NCI-H345 treated with DMSO at 0.1 percent for 48 hours (cell line): ENCODE measurements at regions not wholly inside any gene's neighbourhood (a gene's known extent, or its start where the extent isn't known, plus 50 kb on each side); places are given as distances from the start of the nearest gene placed in this dataset.

Source experiments
- DNase-seq: peaks from one replicate; lab custom pipeline; 2025; ENCODE audit not compliant: unreplicated experiment; lab: John Stamatoyannopoulos, UW

DNA sequence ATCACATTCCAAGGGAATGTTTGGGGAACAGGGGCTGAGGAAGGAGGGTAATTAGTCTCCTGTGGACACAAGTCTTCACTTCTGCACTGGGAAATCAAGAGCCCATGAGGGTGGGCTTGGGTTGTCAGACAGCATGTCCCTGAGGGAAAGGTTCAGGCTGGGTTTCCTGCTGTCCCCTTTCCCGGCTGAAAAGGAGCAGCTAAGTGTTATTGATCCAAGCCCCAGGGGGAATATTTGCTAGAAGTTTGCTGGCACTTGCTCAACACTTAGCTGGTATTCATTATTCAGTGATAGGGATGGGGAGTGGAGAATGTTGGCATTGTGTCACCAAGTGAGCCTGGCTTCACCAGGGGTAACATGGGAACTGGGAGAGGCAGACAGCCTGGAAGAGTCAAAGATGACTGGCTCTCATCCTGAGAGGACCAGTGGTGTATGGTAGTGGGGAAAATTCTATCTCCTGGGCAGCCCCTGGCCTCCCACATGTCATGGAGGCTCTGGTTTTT lies 344.4 kb upstream of the PODXL start:
- peak; percentile 38 for DNase-seq

DNA sequence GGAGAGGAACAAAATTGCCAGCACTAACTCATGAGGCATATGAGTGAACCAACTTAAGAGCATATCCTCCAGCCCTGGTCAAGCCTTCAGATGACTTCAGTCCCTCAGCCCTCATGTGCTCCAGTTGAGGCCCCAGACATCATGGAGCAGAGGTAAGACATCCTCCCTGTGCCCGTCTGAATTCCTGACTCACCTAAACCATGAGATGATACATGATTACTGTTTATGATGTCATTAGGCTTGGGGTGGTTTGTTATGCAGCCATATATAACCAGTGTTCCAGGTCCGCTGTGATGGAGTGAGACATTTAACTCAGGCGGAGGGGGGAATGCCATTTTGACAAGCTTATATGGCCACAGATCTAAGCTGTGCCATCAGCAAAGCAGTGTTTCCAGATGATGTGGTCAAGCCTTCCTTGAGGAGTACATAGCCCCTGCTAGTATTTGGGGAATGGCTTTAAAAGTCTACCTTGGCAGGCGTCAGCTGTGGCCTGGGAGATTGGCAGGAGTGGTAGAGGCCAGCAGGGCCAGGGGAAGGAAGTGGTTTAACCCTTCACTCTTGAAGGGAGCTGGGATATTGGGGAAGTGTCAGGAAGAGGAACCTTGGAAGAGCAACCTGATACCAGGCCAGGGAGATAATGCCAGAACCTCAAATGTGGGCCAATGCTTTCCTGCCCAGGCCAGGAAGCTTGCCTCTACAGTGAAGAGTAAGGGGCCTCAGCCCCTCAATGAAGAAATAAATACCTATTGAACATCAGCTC lies 343.0 kb upstream of the PODXL start:
- no peak for DNase-seq

DNA sequence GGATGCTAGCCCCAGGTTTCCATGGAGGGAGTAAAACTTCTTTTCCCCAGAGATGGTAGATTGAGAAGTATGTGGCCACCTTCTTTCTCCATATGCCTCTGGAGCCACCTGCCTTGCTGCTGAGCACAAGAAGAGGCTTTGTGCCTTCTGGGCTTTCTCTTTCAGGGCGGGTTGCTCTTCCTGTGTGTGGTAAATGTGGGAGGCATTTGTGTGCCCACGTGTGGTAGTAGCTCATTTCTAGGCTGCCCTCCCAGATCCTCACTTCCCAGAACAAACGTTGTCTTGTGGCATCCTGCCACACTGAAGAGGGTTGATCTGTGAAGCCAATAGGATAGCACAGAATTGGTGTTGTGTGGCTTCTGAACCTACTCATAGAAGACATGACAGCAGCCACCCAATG lies 342.0 kb upstream of the PODXL start:
- DNase-seq = no peak

DNA sequence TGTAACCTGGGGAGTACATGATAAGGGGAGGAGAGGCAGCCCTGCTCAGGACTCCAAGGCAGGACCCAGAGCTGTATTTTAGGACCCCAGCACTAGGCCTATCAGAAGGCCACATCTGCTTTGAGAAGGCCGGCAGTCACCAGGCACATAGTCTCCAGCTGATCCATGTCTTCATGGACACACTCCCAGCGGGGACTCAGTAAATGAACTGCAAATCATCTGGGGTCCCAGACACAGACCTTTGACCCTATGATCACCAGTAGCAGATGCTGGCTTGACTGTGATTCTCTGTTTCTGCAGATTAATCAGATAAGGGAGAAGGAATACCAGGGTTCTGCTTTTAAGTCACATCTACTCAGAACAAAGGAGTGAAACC lies 341.4 kb upstream of the PODXL start:
- DNase-seq = no peak

DNA sequence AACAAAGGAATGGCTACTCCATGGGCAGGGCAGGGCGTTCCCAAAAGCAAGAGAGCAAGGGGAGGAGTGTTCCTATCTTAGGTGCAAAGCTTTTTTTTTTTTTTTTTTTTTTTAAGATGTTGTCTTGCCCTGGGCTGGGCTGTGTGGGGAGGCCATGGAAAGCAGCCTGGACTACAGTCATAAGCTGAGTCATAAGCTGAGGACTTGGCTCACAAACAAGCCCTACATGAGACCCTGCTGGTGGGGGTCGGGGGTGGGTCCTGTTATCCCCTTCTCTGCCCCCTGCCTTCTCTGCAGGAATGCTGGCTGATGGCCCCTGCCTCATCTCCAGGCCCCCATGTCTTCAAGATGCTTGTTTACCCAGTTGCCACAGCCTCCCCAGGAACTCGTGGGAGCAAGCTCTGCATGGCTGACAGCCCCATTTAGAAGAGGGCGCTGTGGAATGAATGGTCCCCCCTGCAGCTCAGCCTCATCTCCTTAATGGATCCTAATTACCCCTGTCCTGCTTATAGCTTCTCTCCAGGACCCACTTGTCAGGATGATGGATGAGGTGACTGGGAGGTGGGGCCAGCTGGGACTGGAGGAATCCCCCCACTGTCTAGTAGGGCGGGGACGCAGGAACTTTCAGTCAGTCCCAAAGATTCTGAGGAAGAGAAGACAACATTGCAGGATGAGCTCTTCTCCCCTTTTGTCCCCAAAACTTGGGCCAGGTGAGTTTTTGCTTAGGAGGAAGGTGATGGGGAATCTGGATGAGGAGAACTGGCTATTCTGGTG lies 340.8 kb upstream of the PODXL start:
- peak; percentile 33 for DNase-seq

DNA sequence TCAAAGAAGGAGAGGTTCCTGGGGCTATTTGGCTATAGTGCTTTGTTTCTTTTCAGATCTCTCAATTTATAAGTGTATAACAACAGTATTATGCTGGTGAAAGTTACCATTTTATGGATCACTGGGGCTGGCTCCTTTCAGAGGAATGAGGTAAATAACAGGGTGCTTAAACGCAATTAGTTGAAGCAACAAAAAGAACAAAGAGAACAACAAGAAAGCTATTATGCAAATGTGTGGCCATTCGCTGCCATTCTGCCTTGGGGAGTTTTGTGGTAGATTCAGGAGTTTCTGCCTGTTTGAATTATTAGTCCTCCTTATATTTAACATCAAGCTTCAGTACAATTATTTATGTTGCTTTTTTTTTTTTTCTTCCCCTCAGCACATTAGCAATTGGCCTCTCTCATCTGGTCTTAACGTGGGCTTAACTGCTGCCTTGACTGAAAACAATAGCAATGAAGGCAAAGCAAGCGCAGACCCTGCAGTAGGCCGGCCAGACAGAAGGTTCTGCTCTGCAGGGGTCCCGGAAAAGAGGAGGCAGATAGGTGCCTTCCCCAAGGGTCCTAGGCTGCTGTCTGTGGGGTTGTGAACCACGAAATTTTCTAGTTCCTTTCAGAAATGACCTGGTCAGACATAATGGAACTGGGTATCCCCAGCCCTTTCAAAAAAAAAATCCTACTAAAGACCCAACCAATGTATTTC lies 339.9 kb upstream of the PODXL start:
- DNase-seq = peak; percentile 56

DNA sequence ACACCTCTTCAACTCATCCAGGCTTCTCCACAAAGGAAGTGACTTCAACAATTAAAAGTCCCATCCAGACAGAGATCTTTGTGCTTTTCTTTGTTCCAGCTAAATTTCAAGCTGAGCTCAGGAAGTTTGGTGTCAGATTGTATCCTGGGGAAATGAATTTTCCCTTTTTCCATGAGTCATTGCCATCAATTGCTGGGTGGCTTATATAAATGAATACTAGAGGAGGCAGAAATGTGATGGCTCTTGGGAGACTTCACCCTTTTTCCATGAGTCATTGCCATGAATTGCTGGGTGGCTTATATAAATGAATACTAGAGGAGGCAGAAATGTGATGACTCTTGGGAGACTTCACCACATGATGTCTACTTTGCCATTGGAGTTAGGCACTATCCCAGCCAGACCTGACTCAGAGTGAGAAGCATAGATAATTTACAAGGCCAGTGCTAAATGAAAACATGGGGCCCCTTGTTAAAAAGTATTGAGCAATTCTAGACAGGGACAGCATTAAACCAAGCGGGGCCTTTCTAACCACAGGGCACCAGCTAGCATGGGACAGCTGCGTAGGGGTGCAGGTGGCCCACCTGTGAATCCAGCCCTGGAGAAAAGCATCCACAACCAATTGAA lies 339.2 kb upstream of the PODXL start:
- no peak for DNase-seq

DNA sequence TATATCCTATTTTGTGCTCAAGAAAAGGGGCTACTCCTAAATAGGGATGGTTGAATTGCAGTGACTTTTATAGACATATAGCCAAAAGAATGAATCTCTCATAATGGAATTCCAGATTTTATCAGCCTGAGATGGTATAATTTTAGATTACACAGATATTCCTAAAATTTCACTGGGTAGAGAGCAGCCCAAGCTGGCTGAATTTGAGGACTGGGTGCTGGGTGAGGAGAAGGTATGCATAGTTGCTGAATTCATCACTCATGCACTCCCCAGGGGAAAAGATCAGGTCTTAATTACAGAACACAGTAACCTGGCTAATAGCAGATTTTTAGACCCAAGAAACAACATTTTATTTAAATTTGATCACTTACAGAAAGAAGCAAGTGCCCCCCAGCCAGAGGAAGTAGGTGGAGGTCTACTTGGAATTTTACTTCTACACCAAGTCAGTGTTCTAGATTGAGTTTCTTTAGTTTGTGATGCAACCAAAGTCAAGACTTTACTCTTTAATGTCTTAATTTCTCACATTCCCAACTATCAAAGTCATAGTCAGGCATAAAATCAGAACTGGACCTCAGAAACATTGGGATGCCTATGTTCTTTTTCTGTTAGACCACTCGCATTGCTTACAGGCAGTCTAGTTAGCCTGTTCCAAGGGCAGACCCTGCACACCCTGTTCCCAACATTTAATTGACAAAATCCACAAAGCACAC lies 337.4 kb upstream of the PODXL start:
- no peak for DNase-seq

DNA sequence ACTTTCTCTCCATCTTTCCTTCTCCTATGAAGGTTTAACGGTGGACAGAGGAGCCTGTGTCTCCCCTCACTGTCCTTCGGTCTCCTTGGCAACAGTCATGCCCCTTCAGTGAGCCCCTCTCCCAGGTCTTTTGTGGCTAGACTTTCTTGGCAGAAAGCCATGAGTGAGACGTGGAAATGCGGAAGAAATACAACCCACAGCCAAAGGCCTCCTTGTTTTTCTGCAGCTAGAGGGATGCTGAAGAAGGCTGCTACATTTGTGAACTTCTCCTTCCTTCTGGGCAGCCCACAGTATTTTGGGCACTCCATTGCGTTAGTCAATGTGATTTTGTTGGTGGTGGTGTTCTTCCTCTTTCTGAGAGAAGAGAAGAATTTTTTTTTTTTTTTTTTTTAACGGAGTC lies 333.7 kb upstream of the PODXL start:
- no peak for DNase-seq

DNA sequence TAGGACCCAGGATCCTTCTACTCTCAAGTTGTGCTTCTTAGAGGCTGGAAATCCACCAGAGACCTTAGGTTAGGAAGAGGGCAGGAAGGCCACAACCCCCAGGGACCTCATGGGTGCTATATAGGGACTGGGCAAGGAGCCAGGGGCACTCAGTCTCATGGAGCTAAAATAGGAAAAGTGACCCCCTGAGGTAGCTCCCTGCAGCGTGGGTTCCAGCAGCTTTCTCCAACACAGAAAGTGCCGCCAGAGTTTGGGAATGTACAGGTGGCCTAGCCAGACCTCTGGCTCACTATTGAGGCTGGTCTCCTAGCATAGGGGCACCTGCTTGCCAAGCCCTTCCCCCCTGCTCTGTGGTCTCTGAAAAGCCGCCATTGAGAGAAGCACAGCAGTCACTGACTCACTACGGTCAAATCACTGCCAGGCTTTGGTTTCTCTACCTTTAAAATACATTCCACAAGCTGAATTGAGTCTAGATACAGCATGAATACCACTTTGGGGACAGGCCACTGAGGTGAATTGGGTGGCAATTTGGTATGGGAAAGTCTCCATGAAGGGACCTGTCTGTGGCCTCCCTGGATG lies 333.2 kb upstream of the PODXL start:
- no peak for DNase-seq

DNA sequence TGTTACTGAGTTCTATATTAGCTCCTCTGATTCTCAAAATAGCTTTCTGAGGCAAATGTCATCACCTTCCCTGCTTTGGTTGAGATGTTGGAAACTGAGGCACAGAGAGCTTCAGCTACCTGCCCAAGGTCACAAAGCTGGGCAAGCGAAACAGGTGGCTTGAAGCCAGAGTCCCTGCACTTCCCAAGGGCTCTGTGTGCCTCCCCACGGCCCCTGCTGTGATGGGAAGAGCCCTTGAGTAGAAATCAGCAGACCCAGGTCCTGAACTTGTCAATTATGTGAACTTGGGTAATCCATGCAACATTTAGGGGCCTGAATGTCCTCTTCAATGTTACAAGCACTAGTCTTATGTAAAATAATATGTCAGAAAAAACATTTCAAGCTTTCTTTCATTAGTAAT lies 327.3 kb upstream of the PODXL start:
- no peak for DNase-seq

DNA sequence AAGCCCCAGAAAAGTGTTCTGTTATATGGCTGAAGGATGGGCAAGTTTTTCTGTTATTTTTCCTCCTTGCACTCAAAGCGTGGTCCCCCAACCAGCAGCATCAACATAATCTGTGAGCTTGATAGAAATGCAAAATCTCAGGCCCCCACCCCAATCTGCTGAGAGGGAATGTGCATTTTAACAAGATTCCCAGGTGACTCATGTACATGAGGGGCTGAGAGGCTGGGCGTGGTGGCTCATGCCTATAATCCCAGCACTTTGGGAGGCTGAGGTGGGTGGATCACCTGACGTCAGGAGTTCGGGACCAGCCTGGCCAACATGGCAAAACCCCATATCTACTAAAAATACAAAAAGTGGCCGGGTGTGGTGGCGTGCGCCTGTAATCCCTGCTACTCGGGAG lies 326.8 kb upstream of the PODXL start:
- DNase-seq = no peak

DNA sequence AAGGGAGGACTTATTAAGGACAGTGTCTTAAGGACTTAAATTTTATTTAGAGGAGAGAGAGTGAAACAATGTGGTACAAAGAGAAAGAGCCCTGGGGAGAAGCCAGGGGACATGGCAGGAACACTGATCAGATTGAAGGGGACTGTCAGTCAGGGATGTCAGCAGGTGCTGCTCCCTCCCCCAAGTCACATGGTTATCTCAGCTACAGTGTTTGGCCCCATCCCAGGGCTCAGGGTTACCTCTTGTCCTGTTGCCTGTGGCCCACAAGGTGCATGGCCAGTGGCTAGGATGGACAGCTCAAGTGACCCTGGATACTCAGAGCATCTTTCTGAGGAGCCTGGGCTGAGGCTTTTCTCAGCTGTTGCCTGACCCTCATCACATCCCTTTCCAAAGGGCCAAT lies 325.9 kb upstream of the PODXL start:
- DNase-seq = no peak

DNA sequence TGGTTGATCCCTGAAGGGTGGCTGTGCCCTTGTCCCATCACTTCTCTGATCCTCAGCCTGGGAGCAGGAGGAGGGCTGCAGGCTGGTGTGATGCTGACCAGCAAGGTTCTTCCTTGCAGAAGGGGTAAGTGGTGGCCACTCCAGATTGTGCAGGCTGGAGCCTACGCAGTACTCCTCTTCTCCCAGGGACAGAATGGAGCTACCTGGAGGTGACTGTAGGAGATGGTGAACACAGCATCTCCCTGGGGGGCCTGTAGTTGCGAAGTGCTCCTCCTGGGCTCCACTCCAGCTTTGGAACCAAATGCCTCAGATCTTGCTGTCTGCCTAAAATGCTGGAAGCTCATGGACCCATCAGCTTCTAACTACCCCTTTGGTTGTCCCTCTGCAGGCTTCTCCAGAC lies 323.6 kb upstream of the PODXL start:
- no peak for DNase-seq

DNA sequence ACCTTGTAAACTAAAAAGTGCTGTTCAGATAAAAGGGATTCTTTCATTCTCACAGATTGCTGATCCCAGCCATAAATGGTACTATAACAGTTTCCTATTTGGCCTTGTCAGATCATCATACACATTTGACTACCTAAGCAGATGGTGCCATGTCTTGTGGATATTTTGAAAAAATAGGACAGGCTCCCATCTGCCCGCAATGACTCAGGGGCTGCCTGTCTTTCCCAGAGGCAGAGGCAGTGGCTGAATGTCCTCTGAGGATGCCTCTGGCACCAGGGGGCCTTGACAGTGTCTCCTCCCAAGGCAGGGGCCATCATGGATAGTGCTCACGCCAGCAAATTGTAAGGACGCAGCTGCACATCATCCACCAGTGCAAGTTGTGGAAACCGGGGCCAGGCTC lies 323.0 kb upstream of the PODXL start:
- DNase-seq = no peak

DNA sequence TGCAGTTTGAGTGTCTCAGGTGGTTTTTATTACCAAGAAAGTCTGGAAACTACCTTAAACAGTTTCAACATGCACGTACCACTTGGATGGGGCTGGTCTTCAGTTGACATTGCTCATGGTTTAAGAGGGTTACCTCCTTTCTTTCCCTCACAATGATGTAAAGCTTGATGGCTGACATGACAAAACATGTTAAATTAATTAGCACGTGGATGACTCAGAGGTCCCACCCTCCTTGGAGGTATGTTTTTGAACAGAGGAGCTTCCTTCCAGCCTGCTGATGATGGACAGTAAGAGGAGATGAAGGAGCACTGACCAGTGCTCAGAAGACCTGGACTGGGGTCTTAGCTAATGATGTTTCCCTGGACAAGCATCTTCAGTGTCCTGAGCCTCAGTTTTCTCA lies 322.3 kb upstream of the PODXL start:
- no peak for DNase-seq

DNA sequence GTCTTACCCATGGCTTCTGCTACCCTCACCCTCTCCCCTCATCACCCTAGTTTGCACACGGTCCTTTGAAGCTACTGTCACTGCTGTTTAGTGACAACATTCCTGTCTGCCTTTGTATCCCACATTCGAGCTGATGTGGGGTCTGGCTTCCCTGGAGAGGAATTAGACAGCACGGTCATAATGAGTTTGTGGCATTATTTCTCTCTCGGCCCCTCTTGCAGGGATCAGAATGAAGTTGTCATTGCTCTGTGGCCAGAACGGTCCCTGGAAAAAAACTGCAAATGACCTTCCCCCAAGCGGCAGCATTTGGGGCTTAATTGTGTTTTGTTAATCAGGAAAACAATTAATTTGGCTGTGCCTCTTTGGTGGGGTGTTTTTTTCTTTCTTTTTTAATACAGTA lies 317.2 kb upstream of the PODXL start:
- DNase-seq = no peak

DNA sequence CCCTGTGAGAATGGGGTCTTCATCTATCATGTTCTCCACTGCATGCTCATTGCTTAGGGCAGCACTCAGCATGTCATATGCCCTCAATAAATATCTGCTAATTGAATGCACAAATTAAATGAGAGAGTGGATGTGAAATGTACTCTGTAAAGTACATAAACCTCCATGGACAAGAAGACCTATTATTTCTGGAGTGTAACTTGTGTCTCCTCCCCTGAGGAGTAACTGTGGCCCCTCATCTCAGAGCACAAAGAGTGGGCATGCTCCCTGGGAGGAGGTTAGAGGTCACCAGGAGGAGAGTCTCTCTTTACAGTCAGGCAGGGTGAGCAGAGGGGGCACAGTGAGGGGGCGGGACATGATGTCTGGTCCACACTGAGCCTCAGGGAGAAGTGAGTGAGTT lies 313.6 kb upstream of the PODXL start:
- DNase-seq = no peak

DNA sequence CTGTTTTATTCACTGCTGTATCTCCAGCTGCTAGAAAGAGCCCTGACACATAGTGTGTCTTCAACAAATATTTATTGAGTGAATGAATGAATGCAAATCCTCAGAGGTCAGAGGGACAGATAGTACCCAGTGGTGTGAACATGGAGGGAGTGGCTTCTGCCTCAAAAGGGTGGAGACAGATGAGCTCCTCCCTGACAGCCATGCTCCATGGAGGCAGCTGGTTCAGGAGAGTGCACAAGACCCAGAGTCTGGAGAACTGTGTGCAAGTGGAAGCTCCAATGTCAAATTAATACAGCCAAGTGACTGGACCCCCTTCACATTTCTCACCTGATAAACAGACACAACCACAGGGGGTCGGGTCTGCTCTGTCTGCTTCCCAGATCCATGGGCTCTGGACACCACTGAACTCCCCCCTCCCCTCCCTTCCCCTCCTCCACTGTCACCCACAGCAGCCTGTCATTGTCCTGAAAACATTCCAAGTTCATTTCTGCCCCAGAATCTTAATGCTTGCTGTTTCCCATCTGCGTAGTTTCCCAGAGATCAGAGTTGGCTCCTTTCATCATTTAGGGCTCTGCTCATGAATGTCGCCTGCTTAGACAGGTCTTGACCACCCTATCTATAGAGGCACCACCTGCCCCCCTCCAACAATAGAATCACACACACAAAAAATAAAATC lies 312.9 kb upstream of the PODXL start:
- no peak for DNase-seq

DNA sequence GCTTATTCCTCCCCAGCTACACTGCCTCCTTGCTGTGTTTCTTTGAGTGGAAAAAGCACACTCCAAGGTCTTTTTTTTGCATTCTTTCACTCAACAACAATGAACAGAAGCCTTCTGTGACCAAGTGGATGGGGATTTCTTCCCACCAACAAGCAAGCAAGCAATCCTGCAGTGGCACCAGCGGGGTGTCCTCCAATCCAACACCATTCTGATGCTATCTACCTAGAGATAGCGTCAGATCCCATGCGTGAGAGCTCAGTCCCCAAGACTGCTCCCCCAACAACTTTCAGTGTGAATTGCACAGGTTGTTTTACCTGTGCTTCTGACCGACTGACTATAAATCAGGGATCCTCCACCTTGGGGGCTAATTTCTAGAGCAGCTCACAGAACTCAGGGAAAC lies 311.0 kb upstream of the PODXL start:
- no peak for DNase-seq
